ENCODE measurements at regions not wholly inside any gene's neighbourhood (a gene's known extent, or its start where the extent isn't known, plus 50 kb on each side); places are given as distances from the start of the nearest gene placed in this dataset.

DNA sequence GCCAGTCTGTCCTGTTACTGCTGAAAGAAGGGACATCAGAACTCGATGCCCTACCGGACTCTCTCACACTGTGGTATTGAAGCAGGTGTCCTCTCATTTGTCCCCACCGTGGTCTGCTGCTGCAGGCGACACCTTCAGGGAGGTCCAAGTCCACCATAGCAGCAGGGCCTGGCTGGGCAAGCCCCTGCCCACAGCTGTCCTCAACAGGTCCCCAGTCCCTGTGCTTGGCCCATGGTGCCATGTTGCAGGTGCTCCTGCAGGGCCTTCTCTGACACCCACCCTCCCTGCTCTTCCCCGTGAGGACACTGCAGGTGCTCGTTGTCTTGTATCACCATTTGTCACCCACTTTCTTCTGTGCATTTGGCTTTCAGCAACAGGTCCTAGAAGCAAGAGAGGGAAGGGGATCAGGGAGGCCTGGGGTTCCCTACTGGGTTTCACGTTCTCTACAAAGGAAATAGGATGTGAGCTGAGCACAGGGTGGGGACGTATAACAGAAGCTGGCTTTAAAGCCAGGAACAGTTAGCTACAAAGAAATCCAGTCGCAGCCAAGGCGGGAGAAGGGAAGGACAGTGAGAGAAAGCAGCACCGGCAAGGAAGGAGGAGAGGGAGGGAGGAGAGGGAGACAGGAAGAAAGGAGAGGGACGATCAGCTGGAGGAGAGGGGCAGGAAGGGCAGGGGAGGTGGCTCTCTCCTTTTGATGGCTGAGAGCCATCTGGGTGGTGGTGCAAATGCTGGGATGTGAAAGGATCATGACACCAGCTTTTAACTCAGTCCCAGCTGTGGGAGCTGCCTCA lies 117.7 kb upstream of the FRMD4A start:
- H3K4me3 ChIP-seq (ENCODE audit: low read depth, low read length), result no peak overlapping the region
- CTCF ChIA-PET, result no interaction called here
- no peak for TF ChIP-seq CTCF (IDR thresholded peaks at IDR 0.05; ENCODE audit: insufficient read depth, low read length, missing control alignments)

DNA sequence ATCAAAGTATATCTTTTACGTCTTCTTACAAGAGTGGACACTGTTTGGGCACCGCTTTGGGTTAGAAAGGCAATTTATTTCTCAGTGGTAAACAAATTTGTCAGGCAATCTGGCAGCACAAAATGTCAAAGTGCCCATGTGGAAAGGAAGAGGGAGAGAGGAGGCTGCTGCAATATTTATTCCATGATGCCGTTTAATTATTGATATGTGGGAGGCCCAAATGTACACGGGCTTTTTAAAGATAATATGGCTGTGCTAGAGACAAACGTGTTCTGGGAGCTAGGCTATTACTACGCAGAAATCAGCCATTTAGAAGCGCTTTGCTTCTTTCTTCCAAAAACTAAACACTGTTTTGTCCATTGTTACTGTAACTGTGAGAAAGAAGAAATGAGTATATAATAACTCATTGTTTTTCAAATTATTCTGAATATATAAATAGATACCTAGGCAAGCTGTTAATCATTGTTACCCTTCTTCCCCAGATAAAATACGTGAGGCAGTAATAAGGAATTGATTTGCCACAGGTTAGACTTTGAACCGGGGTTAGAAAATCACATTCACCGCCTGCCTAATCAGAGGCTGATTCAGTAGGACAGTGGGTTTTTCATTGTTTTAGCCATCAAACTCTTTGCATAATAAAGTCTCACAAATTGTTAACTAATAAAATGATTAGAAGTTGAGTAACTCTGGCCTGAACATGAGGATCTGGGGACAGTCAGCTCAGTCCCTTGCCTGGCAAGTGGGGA lies 116.5 kb upstream of the FRMD4A start:
- ChIA-PET CTCF (no interaction called here), POLR2A (no interaction called here)
- no peak overlapping the region for H3K4me3 ChIP-seq (ENCODE audit: low read depth, low read length)
- no peak for TF ChIP-seq CTCF (IDR thresholded peaks at IDR 0.05; ENCODE audit: insufficient read depth, low read length, missing control alignments)
- DNase-seq (ENCODE audit: low read depth, low spot score), result no peak

More for the DNA sequence above, 117.7 kb upstream of the FRMD4A start:
- no peak for DNase-seq (ENCODE audit: low read depth, low spot score)
- POLR2A ChIA-PET, result no interaction called here

DNA sequence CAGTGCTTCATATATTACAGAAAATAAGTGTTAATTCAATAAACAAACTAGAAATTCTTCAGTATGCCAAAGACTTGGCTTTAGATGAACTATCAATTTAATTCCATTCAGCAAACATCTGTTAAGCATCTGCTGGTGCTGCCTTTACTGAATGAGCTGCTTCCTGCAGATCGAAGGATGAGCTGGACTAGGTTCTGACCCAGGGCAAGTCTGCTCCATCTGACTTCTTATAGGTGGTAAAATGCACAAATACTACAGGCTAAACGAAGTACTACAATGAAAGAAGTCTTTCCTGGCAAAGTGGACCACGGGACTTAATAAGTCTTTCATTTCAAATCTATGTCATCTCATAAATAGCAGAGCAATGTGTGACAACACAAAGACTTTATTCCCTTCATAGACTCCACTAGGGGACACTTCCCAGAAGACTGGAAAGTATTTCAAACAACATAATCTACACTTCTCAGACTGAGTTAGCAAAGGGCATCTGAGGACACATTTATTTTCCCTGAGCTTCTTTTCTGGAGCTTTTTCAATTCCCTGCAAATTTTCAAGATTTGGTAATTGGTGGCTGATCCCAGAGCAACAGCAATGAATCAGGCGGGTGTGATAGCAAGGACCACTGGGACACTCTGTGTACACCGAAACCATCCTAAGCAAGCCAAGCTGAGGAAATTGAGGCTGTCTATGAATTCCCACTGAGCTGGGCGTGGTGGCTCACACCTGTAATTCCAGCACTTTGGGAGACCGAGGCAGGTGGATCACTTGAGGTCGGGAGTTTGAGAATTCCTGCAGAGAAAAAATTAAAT lies 108.9 kb upstream of the FRMD4A start:
- TF ChIP-seq CTCF (IDR thresholded peaks at IDR 0.05; ENCODE audit: insufficient read depth, low read length, missing control alignments), result no peak
- H3K4me3 ChIP-seq (ENCODE audit: low read depth, low read length), result no peak overlapping the region
- ChIA-PET POLR2A (no interaction called here), CTCF (no interaction called here)
- no peak for DNase-seq (ENCODE audit: low read depth, low spot score)

- no peak overlapping the region for H3K4me3 ChIP-seq (ENCODE audit: low read depth, low read length)
- TF ChIP-seq CTCF (IDR thresholded peaks at IDR 0.05; ENCODE audit: insufficient read depth, low read length, missing control alignments), result no peak
- CTCF ChIA-PET, result no interaction called here
- POLR2A ChIA-PET, result no interaction called here
- DNase-seq (ENCODE audit: low read depth, low spot score), result no peak
Measured at GRCh38 chr10:14438576-14438975, 107.9 kb upstream of the FRMD4A start.

DNA sequence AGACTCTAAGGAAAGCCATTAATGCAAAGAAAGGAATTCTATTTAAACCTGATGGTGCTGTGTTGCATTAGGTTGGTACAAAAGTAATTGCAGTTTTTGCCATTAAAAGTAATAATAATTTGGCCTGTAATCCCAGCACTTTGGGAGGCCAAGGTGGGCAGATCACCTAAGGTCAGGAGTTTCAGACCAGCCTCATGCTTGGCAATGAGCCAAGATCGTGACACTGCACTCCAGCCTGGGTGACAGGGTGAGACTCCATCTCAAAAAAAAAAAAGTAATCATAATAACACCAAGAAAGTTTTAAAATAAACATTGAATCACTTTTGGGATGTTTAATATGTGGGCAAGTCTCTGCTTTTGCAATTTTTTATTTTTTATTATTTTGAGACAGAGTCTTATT lies 107.3 kb upstream of the FRMD4A start:
- TF ChIP-seq CTCF (IDR thresholded peaks at IDR 0.05; ENCODE audit: insufficient read depth, low read length, missing control alignments), result no peak
- CTCF ChIA-PET, result no interaction called here
- POLR2A ChIA-PET, result no interaction called here

More for the DNA sequence above, 107.3 kb upstream of the FRMD4A start:
- H3K4me3 ChIP-seq (ENCODE audit: low read depth, low read length), result no peak overlapping the region
- DNase-seq (ENCODE audit: low read depth, low spot score), result no peak
